Mesendoderm (in vitro differentiated cells): ENCODE measurements at regions not wholly inside any gene's neighbourhood (a gene's known extent, or its start where the extent isn't known, plus 50 kb on each side); places are given as distances from the start of the nearest gene placed in this dataset.

ENCODE experiments used
- DNase-seq: peaks from one replicate; pipeline ENCODE4 v3.0.0; 2013
- H2AK5ac ChIP-seq: 2 replicates; pipeline ENCODE4 v1.6.1; 2013; ENCODE audit warnings: low read length, inconsistent platforms
- H2BK120ac ChIP-seq: 2 replicates; pipeline ENCODE4 v1.6.1; 2013; ENCODE audit warnings: low read depth, mild to moderate bottlenecking, low read length, moderate library complexity, mixed read lengths
- H2BK15ac ChIP-seq: replicated peaks from 2 replicates; pipeline ENCODE4 v1.6.1; 2013; ENCODE audit warnings: low read depth, mild to moderate bottlenecking, moderate library complexity
- H2BK5ac ChIP-seq: 2 replicates; pipeline ENCODE4 v1.6.1; 2013; ENCODE audit warnings: low read length, inconsistent platforms
- H3K18ac ChIP-seq: 2 replicates; pipeline ENCODE4 v1.6.1; 2013; ENCODE audit warnings: mild to moderate bottlenecking, low read length, mixed read lengths
- H3K23ac ChIP-seq: one replicate; pipeline ENCODE4 v1.6.1; 2013; ENCODE audit warnings: low read length
- H3K27ac ChIP-seq: 2 replicates; pipeline ENCODE4 v1.5.1; 2013; ENCODE audit warnings: low read depth, mild to moderate bottlenecking, inconsistent platforms, low read length, moderate library complexity
- H3K27me3 ChIP-seq: 2 replicates; pipeline ENCODE4 v1.6.1; 2013; ENCODE audit warnings: low read length, control low read depth, mild to moderate bottlenecking, inconsistent platforms; ENCODE audit not compliant: insufficient read depth, poor library complexity
- H3K36me3 ChIP-seq: 2 replicates; pipeline ENCODE4 v1.6.1; 2013; ENCODE audit warnings: low read length, inconsistent platforms; ENCODE audit not compliant: control insufficient read depth, insufficient read depth
- H3K4ac ChIP-seq: one replicate; pipeline ENCODE4 v1.6.1; 2013; ENCODE audit warnings: low read depth, mild to moderate bottlenecking, low read length, moderate library complexity
- H3K4me1 ChIP-seq: 2 replicates; pipeline ENCODE4 v1.6.1; 2013; ENCODE audit warnings: low read depth, low read length, inconsistent platforms; ENCODE audit not compliant: control insufficient read depth
- H3K4me2 ChIP-seq: 2 replicates; pipeline ENCODE4 v1.6.1; 2013; ENCODE audit warnings: low read length
- H3K4me3 ChIP-seq: 2 replicates; pipeline ENCODE4 v1.5.1; 2013; ENCODE audit warnings: mild to moderate bottlenecking, low read length
- H3K56ac ChIP-seq: one replicate; pipeline ENCODE4 v1.6.1; 2013; ENCODE audit warnings: low read length
- H3K79me1 ChIP-seq: 2 replicates; pipeline ENCODE4 v1.6.1; 2013; ENCODE audit warnings: low read length, inconsistent platforms
- H3K79me2 ChIP-seq: 2 replicates; pipeline ENCODE4 v1.6.1; 2013; ENCODE audit warnings: mild to moderate bottlenecking, low read length; ENCODE audit not compliant: control insufficient read depth, insufficient read depth
- H3K9ac ChIP-seq: 2 replicates; pipeline ENCODE4 v1.6.1; 2013; ENCODE audit warnings: low read length, inconsistent platforms
- H4K5ac ChIP-seq: one replicate; pipeline ENCODE4 v1.6.1; 2013; ENCODE audit warnings: low read length
- H4K8ac ChIP-seq: one replicate; pipeline ENCODE4 v1.6.1; 2013; ENCODE audit warnings: low read depth, mild to moderate bottlenecking, control low read depth, low read length, moderate library complexity
- WGBS: extraction: QIAGEN DNeasy Blood & Tissue Kit; methylation state at CpG from one replicate; pipeline ENCODE4 v1.1.7; 2013; ENCODE audit warnings: low lambda C conversion rate, missing lambda C conversion rate; ENCODE audit not compliant: insufficient coverage; ENCODE audit errors: extremely low coverage; 5-methylcytosine and 5-hydroxymethylcytosine counted together

DNA sequence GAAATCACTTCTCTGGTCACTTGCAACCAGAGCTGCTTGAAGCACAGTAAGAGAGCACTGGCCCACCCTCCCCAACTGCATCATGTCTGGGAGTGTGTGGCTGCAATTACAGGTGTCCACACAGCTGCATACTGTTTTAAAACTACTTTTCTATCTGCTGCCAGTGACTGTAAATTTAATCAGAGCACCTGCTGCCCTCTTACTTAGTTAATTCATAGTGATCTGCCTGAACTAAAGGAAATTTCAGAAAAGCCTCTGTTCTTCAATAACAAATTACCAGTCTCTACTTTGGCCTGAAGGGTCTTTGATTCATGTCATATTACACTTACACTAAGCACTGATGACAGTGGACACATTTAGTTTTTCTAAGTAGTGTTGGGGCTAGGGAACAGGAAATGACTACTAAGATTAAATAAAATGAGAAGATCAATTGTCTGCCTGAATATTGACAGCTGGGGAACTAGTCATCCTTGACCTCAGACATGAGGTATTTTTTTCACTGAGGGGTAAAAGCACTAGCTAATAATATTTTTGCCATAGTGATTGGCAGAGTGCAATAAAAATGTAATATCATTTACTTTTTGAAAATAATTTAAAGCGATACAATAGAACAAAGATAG, 788.9 kb upstream of the GRAMD2B start:
- Histone ChIP-seq H4K8ac (no peak overlapping the region), H4K5ac (no peak overlapping the region), H3K4me2 (no peak overlapping the region), H2AK5ac (no peak overlapping the region), H3K4me3 (no peak overlapping the region), H3K4me1 (no peaks in the 10 kb centered on the region), H3K79me2 (no peaks in the 10 kb centered on the region), H3K36me3 (no peaks in the 10 kb centered on the region), H2BK120ac (no peak overlapping the region), H3K56ac (no peak overlapping the region), H3K9ac (no peak overlapping the region), H3K4ac (no peak overlapping the region), H3K18ac (no peak overlapping the region), H3K23ac (no peak overlapping the region), H3K79me1 (no peaks in the 10 kb centered on the region), H3K27me3 (no peaks in the 10 kb centered on the region), H2BK5ac (no peak overlapping the region), H3K27ac (no peak overlapping the region), H2BK15ac (no peak overlapping the region)
- WGBS = no CpG with 5 or more reads among the region's 1 CpG
- DNase-seq = no peak

GRCh38 chr5:125639858-125640257, 783.4 kb upstream of the GRAMD2B start:
- Histone ChIP-seq H3K4me2 (no peak overlapping the region), H2AK5ac (no peak overlapping the region), H3K23ac (no peak overlapping the region), H3K4ac (no peak overlapping the region), H3K36me3 (no peaks in the 10 kb centered on the region), H3K4me1 (no peaks in the 10 kb centered on the region), H2BK120ac (no peak overlapping the region), H2BK15ac (no peak overlapping the region), H3K18ac (no peak overlapping the region), H3K27me3 (no peaks in the 10 kb centered on the region), H3K4me3 (no peak overlapping the region), H4K8ac (no peak overlapping the region), H3K27ac (no peak overlapping the region), H3K56ac (no peak overlapping the region), H3K9ac (no peak overlapping the region), H2BK5ac (no peak overlapping the region), H3K79me2 (no peaks in the 10 kb centered on the region), H4K5ac (no peak overlapping the region), H3K79me1 (no peaks in the 10 kb centered on the region)
- WGBS = no CpG with 5 or more reads among the region's 2 CpGs
- no peak for DNase-seq

GRCh38 chr5:125652761-125653160, 770.4 kb upstream of the GRAMD2B start:
- Histone ChIP-seq H2BK5ac (no peak overlapping the region), H3K23ac (no peak overlapping the region), H3K4me3 (no peak overlapping the region), H3K79me1 (no peaks in the 10 kb centered on the region), H3K4me2 (no peak overlapping the region), H3K27me3 (no peaks in the 10 kb centered on the region), H3K9ac (no peak overlapping the region), H3K4me1 (no peaks in the 10 kb centered on the region), H3K79me2 (no peaks in the 10 kb centered on the region), H2BK15ac (no peak overlapping the region), H3K4ac (no peak overlapping the region), H4K8ac (no peak overlapping the region), H4K5ac (no peak overlapping the region), H3K18ac (no peak overlapping the region), H2BK120ac (no peak overlapping the region), H3K36me3 (no peaks in the 10 kb centered on the region), H3K56ac (no peak overlapping the region), H2AK5ac (no peak overlapping the region), H3K27ac (no peak overlapping the region)
- no peak for DNase-seq
- WGBS = no CpG with 5 or more reads among the region's 2 CpGs

GRCh38 chr5:125654392-125654791, 768.8 kb upstream of the GRAMD2B start:
- H3K56ac ChIP-seq = no peak overlapping the region
- no peak overlapping the region for H4K5ac ChIP-seq
- H2BK5ac ChIP-seq = no peak overlapping the region
- no peaks in the 10 kb centered on the region for H3K79me1 ChIP-seq
- no peak overlapping the region for H3K4ac ChIP-seq
- no peak overlapping the region for H3K9ac ChIP-seq
- peaks cover 1% of the 10 kb centered on the region for H3K4me1 ChIP-seq
- H2BK15ac ChIP-seq = no peak overlapping the region
- DNase-seq = no peak
- H3K27ac ChIP-seq = no peak overlapping the region
- H2BK120ac ChIP-seq = no peak overlapping the region
- H2AK5ac ChIP-seq = no peak overlapping the region
- H3K4me3 ChIP-seq = no peak overlapping the region
- H3K79me2 ChIP-seq = no peaks in the 10 kb centered on the region
- H3K27me3 ChIP-seq = no peaks in the 10 kb centered on the region
- no peaks in the 10 kb centered on the region for H3K36me3 ChIP-seq
- no peak overlapping the region for H3K23ac ChIP-seq
- no peak overlapping the region for H3K18ac ChIP-seq
- H3K4me2 ChIP-seq = no peak overlapping the region
- H4K8ac ChIP-seq = no peak overlapping the region

GRCh38 chr5:125655156-125655555, 768.1 kb upstream of the GRAMD2B start:
- no peak overlapping the region for H3K18ac ChIP-seq
- H3K4me2 ChIP-seq = no peak overlapping the region
- no peak overlapping the region for H2BK5ac ChIP-seq
- DNase-seq = peak; percentile 42
- H4K8ac ChIP-seq = no peak overlapping the region
- H2BK120ac ChIP-seq = no peak overlapping the region
- no peak overlapping the region for H3K4ac ChIP-seq
- H2BK15ac ChIP-seq = no peak overlapping the region
- H3K4me1 ChIP-seq = peaks cover 1% of the 10 kb centered on the region
- no peak overlapping the region for H3K27ac ChIP-seq
- no peaks in the 10 kb centered on the region for H3K36me3 ChIP-seq
- H3K9ac ChIP-seq = no peak overlapping the region
- H3K56ac ChIP-seq = no peak overlapping the region
- no peak overlapping the region for H3K4me3 ChIP-seq
- H2AK5ac ChIP-seq = no peak overlapping the region
- no peaks in the 10 kb centered on the region for H3K27me3 ChIP-seq
- H3K79me1 ChIP-seq = no peaks in the 10 kb centered on the region
- H3K23ac ChIP-seq = no peak overlapping the region
- no peaks in the 10 kb centered on the region for H3K79me2 ChIP-seq
- H4K5ac ChIP-seq = no peak overlapping the region

GRCh38 chr5:125657936-125658335, 765.3 kb upstream of the GRAMD2B start:
- no CpG with 5 or more reads among the region's 2 CpGs for WGBS
- no peak overlapping the region for H3K27ac ChIP-seq

More at GRCh38 chr5:125657936-125658335, 765.3 kb upstream of the GRAMD2B start:
- Histone ChIP-seq H3K27me3 (no peaks in the 10 kb centered on the region), H2BK15ac (no peak overlapping the region), H4K8ac (no peak overlapping the region), H3K79me1 (no peaks in the 10 kb centered on the region), H4K5ac (no peak overlapping the region), H2AK5ac (no peak overlapping the region), H3K56ac (no peak overlapping the region), H3K36me3 (no peaks in the 10 kb centered on the region), H2BK5ac (no peak overlapping the region), H3K4ac (no peak overlapping the region), H3K23ac (no peak overlapping the region), H2BK120ac (no peak overlapping the region), H3K4me1 (peaks cover 1% of the 10 kb centered on the region), H3K18ac (no peak overlapping the region), H3K9ac (no peak overlapping the region), H3K4me2 (no peak overlapping the region), H3K79me2 (no peaks in the 10 kb centered on the region), H3K4me3 (no peak overlapping the region)
- DNase-seq = no peak
